ENCODE measurements at regions not wholly inside any gene's neighbourhood (a gene's known extent, or its start where the extent isn't known, plus 50 kb on each side); places are given as distances from the start of the nearest gene placed in this dataset.
A peak's percentile ranks its signal among the peaks of the same experiment; 100 is the strongest.

DNA sequence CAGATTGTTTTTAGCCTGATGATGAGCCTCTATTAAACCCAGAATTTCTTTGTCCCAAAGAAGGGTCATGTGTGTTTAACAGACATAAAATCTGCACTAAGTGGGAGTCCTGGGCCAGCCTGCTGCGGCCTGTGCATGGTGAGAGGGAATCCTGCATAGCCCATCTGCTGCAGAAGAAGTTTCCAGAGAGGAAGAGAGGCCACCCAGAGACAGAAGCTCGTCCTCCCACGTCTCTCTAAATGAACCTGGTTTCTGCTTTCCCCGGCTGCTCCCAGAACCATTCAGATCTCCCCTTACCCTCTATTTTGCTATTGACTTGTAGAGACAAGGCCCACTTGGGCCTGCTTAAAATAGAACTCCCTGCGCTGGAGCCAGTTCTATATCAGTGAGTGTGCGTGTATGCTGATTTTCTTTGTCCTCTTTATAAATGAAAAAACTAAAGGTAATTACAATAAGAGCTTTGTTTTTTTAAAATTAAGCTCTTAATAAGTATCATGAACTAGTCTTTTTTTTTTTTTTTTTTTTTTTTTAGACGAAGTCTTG, 142.8 kb upstream of the RAB4A start:
- ATAC-seq, result no peak
- Histone ChIP-seq H3K27ac (no peak overlapping the region), H3K36me3 (no peaks in the 10 kb centered on the region), H3K27me3 (no peaks in the 10 kb centered on the region), H3K9me3 (no peaks in the 10 kb centered on the region), H3K4me1 (peaks cover 0 to 11% (median 0%) of the 10 kb centered on the region in 3 donors), H3K4me3 (no peak overlapping the region)
- TF ChIP-seq EP300 (IDR thresholded peaks at IDR 0.05) (no peak), POLR2A (IDR thresholded peaks at IDR 0.05) (no peak), POLR2AphosphoS5 (IDR thresholded peaks at IDR 0.05) (no peak)
- TF ChIP-seq, protein P1, sequence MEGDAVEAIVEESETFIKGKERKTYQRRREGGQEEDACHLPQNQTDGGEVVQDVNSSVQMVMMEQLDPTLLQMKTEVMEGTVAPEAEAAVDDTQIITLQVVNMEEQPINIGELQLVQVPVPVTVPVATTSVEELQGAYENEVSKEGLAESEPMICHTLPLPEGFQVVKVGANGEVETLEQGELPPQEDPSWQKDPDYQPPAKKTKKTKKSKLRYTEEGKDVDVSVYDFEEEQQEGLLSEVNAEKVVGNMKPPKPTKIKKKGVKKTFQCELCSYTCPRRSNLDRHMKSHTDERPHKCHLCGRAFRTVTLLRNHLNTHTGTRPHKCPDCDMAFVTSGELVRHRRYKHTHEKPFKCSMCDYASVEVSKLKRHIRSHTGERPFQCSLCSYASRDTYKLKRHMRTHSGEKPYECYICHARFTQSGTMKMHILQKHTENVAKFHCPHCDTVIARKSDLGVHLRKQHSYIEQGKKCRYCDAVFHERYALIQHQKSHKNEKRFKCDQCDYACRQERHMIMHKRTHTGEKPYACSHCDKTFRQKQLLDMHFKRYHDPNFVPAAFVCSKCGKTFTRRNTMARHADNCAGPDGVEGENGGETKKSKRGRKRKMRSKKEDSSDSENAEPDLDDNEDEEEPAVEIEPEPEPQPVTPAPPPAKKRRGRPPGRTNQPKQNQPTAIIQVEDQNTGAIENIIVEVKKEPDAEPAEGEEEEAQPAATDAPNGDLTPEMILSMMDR (IDR thresholded peaks at IDR 0.05), result no peak
- 62 to 83% methylated on average over 6 of the region's 7 CpGs for WGBS, 2 donors (ENCODE audit: low coverage in 1 of 2)

DNA sequence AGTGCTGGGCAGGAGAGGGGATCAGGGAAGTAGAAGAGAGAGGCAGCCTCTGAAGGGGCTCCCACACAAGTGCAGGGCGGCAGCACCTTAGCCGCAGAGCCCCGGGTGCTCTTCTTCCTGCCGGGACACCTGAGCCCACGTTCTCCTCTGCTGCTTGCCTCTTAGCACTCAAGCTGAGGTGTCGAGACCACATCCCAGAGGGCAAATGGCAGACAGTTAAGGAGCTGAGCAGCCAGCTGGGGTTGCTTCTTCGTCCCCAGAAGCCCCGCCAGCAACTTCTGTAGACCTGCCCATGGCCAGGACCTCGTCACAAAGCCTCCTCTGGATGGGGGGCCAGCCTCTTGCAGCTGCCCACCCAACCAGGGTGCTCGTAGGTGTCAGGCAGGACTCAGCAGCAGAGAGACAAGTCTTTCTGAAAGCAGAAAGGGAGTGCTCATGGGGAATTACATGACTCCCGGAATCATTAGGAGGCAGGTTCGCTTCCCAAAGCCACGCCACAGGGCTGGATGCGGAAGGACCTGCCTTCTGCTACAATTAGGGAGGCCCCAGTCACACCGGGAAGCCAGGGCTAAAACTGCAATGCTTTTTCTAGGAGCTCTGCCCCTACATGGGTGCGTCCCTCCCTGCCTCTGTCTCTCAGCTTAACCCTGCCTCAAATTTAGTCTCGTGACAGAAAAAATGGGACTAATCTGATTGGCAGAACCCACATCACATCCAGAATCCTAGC, 141.4 kb upstream of the RAB4A start:
- H3K4me3 ChIP-seq, result no peak overlapping the region
- 0 to 89% methylated on average over 1 to 5 of the region's 17 CpGs for WGBS, 2 donors (ENCODE audit: low coverage in 1 of 2)
- peaks cover 0 to 11% (median 0%) of the 10 kb centered on the region in 3 donors for H3K4me1 ChIP-seq
- no peaks in the 10 kb centered on the region for H3K27me3 ChIP-seq
- TF ChIP-seq POLR2AphosphoS5 (IDR thresholded peaks at IDR 0.05) (no peak), EP300 (IDR thresholded peaks at IDR 0.05) (no peak)
- TF ChIP-seq, protein P1 (IDR thresholded peaks at IDR 0.05), result no peak
- no peaks in the 10 kb centered on the region for H3K9me3 ChIP-seq
- no peaks in the 10 kb centered on the region for H3K36me3 ChIP-seq
- no peak overlapping the region for H3K27ac ChIP-seq
- peak; percentile 14 for ATAC-seq

DNA sequence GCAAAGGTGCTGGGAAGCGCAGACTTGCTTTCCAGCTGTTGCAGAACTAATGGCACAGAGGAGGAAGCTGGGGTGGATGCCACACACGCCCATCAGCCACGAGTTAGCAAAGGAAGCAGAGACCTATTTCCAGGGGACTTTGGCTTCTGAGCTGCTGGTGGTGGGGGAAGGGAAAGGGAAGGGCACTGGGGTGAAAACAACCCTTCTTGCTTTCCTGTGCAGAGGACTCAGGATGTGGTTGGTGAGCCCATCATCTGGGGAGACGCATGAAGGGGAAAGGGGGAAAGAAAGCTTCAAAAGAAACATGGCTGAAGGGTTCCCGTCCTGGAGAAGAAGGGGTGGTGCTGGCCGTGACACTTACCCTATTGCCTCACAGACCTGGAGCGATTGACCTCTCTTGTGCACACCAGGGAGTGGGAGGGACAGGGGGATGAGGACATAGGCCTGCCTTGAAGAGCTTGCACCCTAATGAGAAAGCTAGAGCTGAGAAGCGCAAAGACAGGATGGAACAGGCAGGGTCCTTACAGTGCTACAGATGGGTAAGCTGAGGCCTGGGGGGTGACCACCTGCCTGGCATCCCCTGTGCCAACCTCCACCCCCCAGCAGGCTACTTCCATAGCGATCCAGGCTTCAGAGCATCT, 140.8 kb upstream of the RAB4A start:
- Histone ChIP-seq H3K27ac (no peak overlapping the region), H3K27me3 (no peaks in the 10 kb centered on the region), H3K9me3 (no peaks in the 10 kb centered on the region), H3K4me3 (no peak overlapping the region), H3K4me1 (peaks cover 0 to 11% (median 0%) of the 10 kb centered on the region in 3 donors), H3K36me3 (no peaks in the 10 kb centered on the region)
- TF ChIP-seq EP300 (IDR thresholded peaks at IDR 0.05), result no peak
- no peak for TF ChIP-seq POLR2A (IDR thresholded peaks at IDR 0.05)
- TF ChIP-seq POLR2AphosphoS5 (IDR thresholded peaks at IDR 0.05), result no peak
- TF ChIP-seq, protein P1 (IDR thresholded peaks at IDR 0.05), result no peak
- ATAC-seq, result peak; percentile 64
- 0 to 64% methylated on average over 1 to 8 of the region's 9 CpGs for WGBS, 2 donors (ENCODE audit: low coverage in 1 of 2)

DNA sequence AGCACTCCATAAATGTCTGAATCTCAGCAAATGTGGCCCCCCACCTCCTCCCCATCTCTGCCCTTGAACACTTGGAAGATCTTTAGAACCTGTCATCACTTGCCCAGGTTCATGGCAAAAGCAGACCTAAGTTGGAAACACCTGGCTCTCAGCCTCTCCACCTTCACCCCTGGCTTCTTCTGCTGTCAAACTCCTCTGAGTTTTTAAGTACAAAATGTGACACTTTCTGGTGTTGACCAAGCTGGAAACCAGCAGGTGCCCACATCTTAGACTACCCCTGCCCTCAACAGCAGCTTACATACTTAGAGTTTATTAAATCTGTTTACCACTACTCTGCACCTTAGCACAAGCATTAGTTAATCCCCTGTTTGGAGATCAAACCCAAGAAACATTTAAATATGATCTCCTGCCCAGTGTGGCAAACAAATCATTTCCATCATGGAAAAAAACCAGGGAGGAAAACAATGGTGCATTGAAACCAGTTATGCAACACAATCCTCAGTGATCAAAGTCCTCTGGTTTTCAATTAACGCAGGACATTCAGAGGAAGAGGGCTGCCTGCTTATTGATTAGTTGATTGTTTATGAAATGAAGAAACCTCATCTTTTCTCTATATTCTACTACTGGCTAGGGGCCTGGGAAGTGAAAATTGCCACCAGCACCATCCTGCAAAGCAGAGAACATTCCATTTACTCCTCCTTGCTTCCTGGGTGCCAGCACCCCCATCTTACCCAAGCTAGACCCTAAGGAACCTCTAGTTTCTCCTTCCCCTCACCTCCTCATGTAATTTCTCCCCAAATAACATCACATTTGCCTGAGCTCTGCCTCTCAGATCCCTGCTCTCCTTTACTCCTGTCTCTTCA, 139.4 kb upstream of the RAB4A start:
- no peak overlapping the region for H3K4me3 ChIP-seq
- no peak for ATAC-seq
- H3K27ac ChIP-seq, result no peak overlapping the region

More for the DNA sequence above, 139.4 kb upstream of the RAB4A start:
- Histone ChIP-seq H3K9me3 (no peaks in the 10 kb centered on the region), H3K27me3 (no peaks in the 10 kb centered on the region), H3K36me3 (no peaks in the 10 kb centered on the region), H3K4me1 (peaks cover 0 to 11% (median 0%) of the 10 kb centered on the region in 3 donors)
- TF ChIP-seq, protein P1 (IDR thresholded peaks at IDR 0.05), result no peak
- TF ChIP-seq EP300 (IDR thresholded peaks at IDR 0.05) (no peak), POLR2A (IDR thresholded peaks at IDR 0.05) (no peak), POLR2AphosphoS5 (IDR thresholded peaks at IDR 0.05) (no peak)
- WGBS, 2 donors (ENCODE audit: low coverage in 1 of 2), result 82 to 88% methylated on average over 1 of the region's 1 CpG
